ENCODE measurements at regions not wholly inside any gene's neighbourhood (a gene's known extent, or its start where the extent isn't known, plus 50 kb on each side); places are given as distances from the start of the nearest gene placed in this dataset. TPM values are rescaled to one million over a fixed set of nuclear protein-coding genes. Genes with fewer than 3 reads are reported as not detected.

GRCh38 chr1:227369102-227369760, 50.9 kb upstream of the CDC42BPA start:
- 52 to 62% methylated on average over 6 of the region's 6 CpGs for WGBS, 2 donors
- no peak overlapping the region for H3K4me3 ChIP-seq
- TF ChIP-seq POLR2A (IDR thresholded peaks at IDR 0.05) (no peak), CTCF (IDR thresholded peaks at IDR 0.05) (no peak)
- no peaks in the 10 kb centered on the region for H3K9me3 ChIP-seq
- H3K36me3 ChIP-seq (replicated peaks in 1 of 2; ENCODE audit: insufficient read depth in 1 of 2, low read depth in 2 of 2): no peaks in the 10 kb centered on the region
- H3K27me3 ChIP-seq: no peaks in the 10 kb centered on the region
- no peaks in the 10 kb centered on the region for H3K4me1 ChIP-seq
- H3K27ac ChIP-seq: no peak overlapping the region
- DNase-seq: no peak
- no peak for ATAC-seq
- intact Hi-C loops (cut with DNase I): no loop called here

Small RNA genes lying in the stretch of these regions (small RNA-seq; reads per million reads assigned to genes)
- gene AL451054.2: not detected
- not detected for gene BTF3P9

Data from body of pancreas (tissue), 4 donors.